ENCODE measurements at regions not wholly inside any gene's neighbourhood (a gene's known extent, or its start where the extent isn't known, plus 50 kb on each side); places are given as distances from the start of the nearest gene placed in this dataset.
A peak's percentile ranks its signal among the peaks of the same experiment; 100 is the strongest.

GRCh38 chr15:48046813-48047438, 73.9 kb upstream of the SLC24A5 start:
- Histone ChIP-seq H3K27ac (no peak overlapping the region), H3K4me3 (no peak overlapping the region), H3K27me3 (no peaks in the 10 kb centered on the region), H3K9me3 (no peaks in the 10 kb centered on the region), H3K36me3 (no peaks in the 10 kb centered on the region), H3K4me1 (no peaks in the 10 kb centered on the region)
- TF ChIP-seq CTCF (IDR thresholded peaks at IDR 0.05) (no peak), POLR2A (IDR thresholded peaks at IDR 0.05) (no peak), EP300 (IDR thresholded peaks at IDR 0.05) (no peak)
- 55 to 64% methylated on average over 5 of the region's 5 CpGs for WGBS, 2 donors
- no peak for DNase-seq (ENCODE audit: low spot score in 2 of 2)

- TF ChIP-seq CTCF (IDR thresholded peaks at IDR 0.05): no peak
- no peak for TF ChIP-seq POLR2A (IDR thresholded peaks at IDR 0.05)
- TF ChIP-seq EP300 (IDR thresholded peaks at IDR 0.05): no peak
- no peaks in the 10 kb centered on the region for H3K36me3 ChIP-seq
- H3K27ac ChIP-seq: no peak overlapping the region
- H3K4me3 ChIP-seq: no peak overlapping the region
- peaks cover 0 to 4% (median 1%) of the 10 kb centered on the region in 4 donors for H3K9me3 ChIP-seq
- DNase-seq (ENCODE audit: low spot score in 2 of 2): no peak
- H3K27me3 ChIP-seq: no peaks in the 10 kb centered on the region
- H3K4me1 ChIP-seq: no peaks in the 10 kb centered on the region
These were observed 71.1 kb upstream of the SLC24A5 start for GRCh38 chr15:48049736-48050135.

- no peak for DNase-seq (ENCODE audit: low spot score in 2 of 2)
- H3K27ac ChIP-seq: no peak overlapping the region
- H3K9me3 ChIP-seq: peaks cover 0 to 5% (median 2%) of the 10 kb centered on the region in 4 donors
- no peaks in the 10 kb centered on the region for H3K36me3 ChIP-seq
- H3K27me3 ChIP-seq: no peaks in the 10 kb centered on the region
- H3K4me3 ChIP-seq: no peak overlapping the region
- TF ChIP-seq CTCF (IDR thresholded peaks at IDR 0.05) (no peak), EP300 (IDR thresholded peaks at IDR 0.05) (no peak), POLR2A (IDR thresholded peaks at IDR 0.05) (no peak)
- no peaks in the 10 kb centered on the region for H3K4me1 ChIP-seq
- WGBS, 2 donors: 67 to 68% methylated on average over 2 of the region's 2 CpGs
These were observed 67.8 kb upstream of the SLC24A5 start for GRCh38 chr15:48052946-48053345.

- Histone ChIP-seq H3K27ac (no peak overlapping the region), H3K4me3 (no peak overlapping the region), H3K36me3 (no peaks in the 10 kb centered on the region), H3K27me3 (no peaks in the 10 kb centered on the region), H3K4me1 (peaks cover 0 to 16% (median 0%) of the 10 kb centered on the region in 4 donors), H3K9me3 (peaks cover 0 to 5% (median 0%) of the 10 kb centered on the region in 4 donors)
- no peak for DNase-seq (ENCODE audit: low spot score in 2 of 2)
- TF ChIP-seq POLR2A (IDR thresholded peaks at IDR 0.05) (no peak), CTCF (IDR thresholded peaks at IDR 0.05) (no peak), EP300 (IDR thresholded peaks at IDR 0.05) (no peak)
These were observed 62.4 kb upstream of the SLC24A5 start for GRCh38 chr15:48058371-48058770.

- no peaks in the 10 kb centered on the region for H3K36me3 ChIP-seq
- peaks cover 0 to 2% (median 0%) of the 10 kb centered on the region in 4 donors for H3K9me3 ChIP-seq
- H3K27me3 ChIP-seq: no peaks in the 10 kb centered on the region
- H3K4me1 ChIP-seq: peaks cover 0 to 23% (median 0%) of the 10 kb centered on the region in 4 donors
- TF ChIP-seq CTCF (IDR thresholded peaks at IDR 0.05) (no peak), EP300 (IDR thresholded peaks at IDR 0.05) (no peak), POLR2A (IDR thresholded peaks at IDR 0.05) (no peak)
- H3K27ac ChIP-seq: peak overlapping the region in 2 of 4 donors; percentile 33 to 34
- H3K4me3 ChIP-seq: peak overlapping the region in 2 of 4 donors; percentile 14 to 36
- 20 to 28% methylated on average over 7 of the region's 7 CpGs for WGBS, 2 donors
- DNase-seq (ENCODE audit: low spot score in 2 of 2): peak; percentile 24 to 49
These were observed 61.0 kb upstream of the SLC24A5 start for GRCh38 chr15:48059791-48060190.
